Activated B cell treated with CpG ODN at 0.5 μM for 24 hours (primary cell): ENCODE measurements at regions not wholly inside any gene's neighbourhood (a gene's known extent, or its start where the extent isn't known, plus 50 kb on each side); places are given as distances from the start of the nearest gene placed in this dataset.

Experiments used
- ATAC-seq: fragments of 200-7000 bp; cut with Tn5 transposase; one replicate; pipeline ENCODE4 v1.10.0; 2021; ENCODE audit warnings: low read depth, mild to moderate bottlenecking, moderate library complexity
- CTCF ChIA-PET: fragments of 350-600 bp; sonication (Branson Sonifier 250); formaldehyde crosslinking; loops from one replicate; lab custom pipeline; 2021; ENCODE audit warnings: antibody characterized with exemption; lab: Charles Lee
- POLR2A ChIA-PET: fragments of 350-600 bp; sonication (Branson Sonifier 250); formaldehyde crosslinking; loops from one replicate; lab custom pipeline; 2021; ENCODE audit warnings: antibody characterized with exemption; lab: Charles Lee
- DNase-seq: peaks from one replicate; pipeline ENCODE4 v3.0.0; 2022
- H3K27ac Mint-ChIP-seq: one replicate; pipeline ENCODE4 v1.8.0; 2020; ENCODE audit warnings: mixed read lengths
- H3K27me3 Mint-ChIP-seq: one replicate; pipeline ENCODE4 v1.8.0; 2021; ENCODE audit warnings: mixed read lengths
- H3K36me3 Mint-ChIP-seq: one replicate; pipeline ENCODE4 v1.8.0; 2021; ENCODE audit warnings: low read depth, mixed read lengths
- H3K4me1 Mint-ChIP-seq: one replicate; pipeline ENCODE4 v1.8.0; 2021; ENCODE audit warnings: mixed read lengths
- H3K4me3 Mint-ChIP-seq: one replicate; pipeline ENCODE4 v1.8.0; 2020; ENCODE audit warnings: mild to moderate bottlenecking, mixed read lengths
- H3K9me3 Mint-ChIP-seq: one replicate; pipeline ENCODE4 v1.8.0; 2020; ENCODE audit warnings: mixed read lengths
- intact Hi-C: fragments of 100-400 bp; cut with micrococcal nuclease; formaldehyde crosslinking; loops from one replicate; pipeline ENCODE4 v1.15.1; 2024
- TF ChIP-seq, protein P1 (sequence below): fragments of 200-600 bp; IDR thresholded peaks from one replicate; pipeline ENCODE4 v1.8.0; 2022; ENCODE audit warnings: antibody characterized with exemption, mild to moderate bottlenecking

GRCh38 chr2:70356941-70357683, 55.2 kb upstream of the FAM136A start:
- DNase-seq (no peak), ATAC-seq (no peak)
- Mint-ChIP-seq H3K36me3 (no peaks in the 10 kb centered on the region), H3K27ac (no peak overlapping the region), H3K27me3 (peaks cover 30% of the 10 kb centered on the region), H3K4me1 (no peaks in the 10 kb centered on the region), H3K4me3 (no peak overlapping the region), H3K9me3 (no peaks in the 10 kb centered on the region)
- intact Hi-C loops: no loop called here
- ChIA-PET CTCF (no interaction called here), POLR2A (no interaction called here)
- TF ChIP-seq, protein P1, sequence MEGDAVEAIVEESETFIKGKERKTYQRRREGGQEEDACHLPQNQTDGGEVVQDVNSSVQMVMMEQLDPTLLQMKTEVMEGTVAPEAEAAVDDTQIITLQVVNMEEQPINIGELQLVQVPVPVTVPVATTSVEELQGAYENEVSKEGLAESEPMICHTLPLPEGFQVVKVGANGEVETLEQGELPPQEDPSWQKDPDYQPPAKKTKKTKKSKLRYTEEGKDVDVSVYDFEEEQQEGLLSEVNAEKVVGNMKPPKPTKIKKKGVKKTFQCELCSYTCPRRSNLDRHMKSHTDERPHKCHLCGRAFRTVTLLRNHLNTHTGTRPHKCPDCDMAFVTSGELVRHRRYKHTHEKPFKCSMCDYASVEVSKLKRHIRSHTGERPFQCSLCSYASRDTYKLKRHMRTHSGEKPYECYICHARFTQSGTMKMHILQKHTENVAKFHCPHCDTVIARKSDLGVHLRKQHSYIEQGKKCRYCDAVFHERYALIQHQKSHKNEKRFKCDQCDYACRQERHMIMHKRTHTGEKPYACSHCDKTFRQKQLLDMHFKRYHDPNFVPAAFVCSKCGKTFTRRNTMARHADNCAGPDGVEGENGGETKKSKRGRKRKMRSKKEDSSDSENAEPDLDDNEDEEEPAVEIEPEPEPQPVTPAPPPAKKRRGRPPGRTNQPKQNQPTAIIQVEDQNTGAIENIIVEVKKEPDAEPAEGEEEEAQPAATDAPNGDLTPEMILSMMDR: no peak

DNA sequence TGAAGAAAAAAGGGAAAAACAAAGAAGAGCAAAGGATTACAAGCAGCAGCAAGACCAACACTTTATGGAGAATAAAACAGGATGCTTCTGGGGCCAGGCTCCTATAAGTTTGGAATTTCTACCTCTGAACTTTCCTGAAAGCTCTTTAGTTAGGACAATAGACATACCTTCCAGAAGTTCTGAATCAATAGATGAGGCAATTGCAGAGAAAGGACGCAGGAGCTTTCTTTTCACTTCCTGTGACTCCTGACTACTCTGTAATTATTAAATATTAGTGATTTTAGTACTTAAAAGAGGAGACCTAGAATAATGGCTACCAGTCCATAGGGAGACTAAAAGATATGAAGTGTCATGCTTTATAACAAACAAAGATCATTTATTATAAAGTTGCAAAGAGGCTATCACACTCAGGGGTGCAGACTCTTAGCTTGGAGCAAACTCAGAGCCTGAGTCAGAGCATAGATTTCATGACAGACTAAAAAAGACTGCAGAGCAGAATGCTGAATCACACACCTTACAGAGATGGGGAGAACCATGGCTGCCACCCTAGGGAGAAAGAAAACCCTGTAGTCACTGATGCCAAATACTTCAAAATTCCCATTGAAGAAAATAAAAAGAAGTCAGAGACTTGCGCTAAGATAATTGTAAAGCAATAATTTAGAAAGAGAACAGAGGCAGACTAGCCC, 52.5 kb upstream of the FAM136A start:
- ATAC-seq (no peak), DNase-seq (no peak)
- H3K4me3 Mint-ChIP-seq: no peak overlapping the region
- peaks cover 41% of the 10 kb centered on the region for H3K27me3 Mint-ChIP-seq
- TF ChIP-seq, protein P1: no peak
- no peaks in the 10 kb centered on the region for H3K4me1 Mint-ChIP-seq
- H3K36me3 Mint-ChIP-seq: no peaks in the 10 kb centered on the region
- ChIA-PET CTCF (no interaction called here), POLR2A (no interaction called here)
- intact Hi-C loops: no loop called here
- no peaks in the 10 kb centered on the region for H3K9me3 Mint-ChIP-seq
- H3K27ac Mint-ChIP-seq: no peak overlapping the region
